ENCODE measurements at regions not wholly inside any gene's neighbourhood (a gene's known extent, or its start where the extent isn't known, plus 50 kb on each side); places are given as distances from the start of the nearest gene placed in this dataset.

- TF ChIP-seq, protein P1, sequence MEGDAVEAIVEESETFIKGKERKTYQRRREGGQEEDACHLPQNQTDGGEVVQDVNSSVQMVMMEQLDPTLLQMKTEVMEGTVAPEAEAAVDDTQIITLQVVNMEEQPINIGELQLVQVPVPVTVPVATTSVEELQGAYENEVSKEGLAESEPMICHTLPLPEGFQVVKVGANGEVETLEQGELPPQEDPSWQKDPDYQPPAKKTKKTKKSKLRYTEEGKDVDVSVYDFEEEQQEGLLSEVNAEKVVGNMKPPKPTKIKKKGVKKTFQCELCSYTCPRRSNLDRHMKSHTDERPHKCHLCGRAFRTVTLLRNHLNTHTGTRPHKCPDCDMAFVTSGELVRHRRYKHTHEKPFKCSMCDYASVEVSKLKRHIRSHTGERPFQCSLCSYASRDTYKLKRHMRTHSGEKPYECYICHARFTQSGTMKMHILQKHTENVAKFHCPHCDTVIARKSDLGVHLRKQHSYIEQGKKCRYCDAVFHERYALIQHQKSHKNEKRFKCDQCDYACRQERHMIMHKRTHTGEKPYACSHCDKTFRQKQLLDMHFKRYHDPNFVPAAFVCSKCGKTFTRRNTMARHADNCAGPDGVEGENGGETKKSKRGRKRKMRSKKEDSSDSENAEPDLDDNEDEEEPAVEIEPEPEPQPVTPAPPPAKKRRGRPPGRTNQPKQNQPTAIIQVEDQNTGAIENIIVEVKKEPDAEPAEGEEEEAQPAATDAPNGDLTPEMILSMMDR (IDR thresholded peaks at IDR 0.05) = no peak
- TF ChIP-seq POLR2A (IDR thresholded peaks at IDR 0.05) = no peak
Observed at GRCh38 chr6:8192067-8192466, 89.7 kb upstream of the EEF1E1 start.
